ENCODE measurements at regions not wholly inside any gene's neighbourhood (a gene's known extent, or its start where the extent isn't known, plus 50 kb on each side); places are given as distances from the start of the nearest gene placed in this dataset.

- ATAC-seq (no peak), FAIRE-seq (no peak), DNase-seq (ENCODE audit: low read depth, low spot score) (no peak)
- Histone ChIP-seq H3K4me1 (ENCODE audit: control insufficient read depth, insufficient read depth, low read length) (no peaks in the 10 kb centered on the region), H3K9me3 (replicated peaks; ENCODE audit: control insufficient read depth, insufficient read depth, low read length) (no peaks in the 10 kb centered on the region), H3K36me3 (ENCODE audit: control insufficient read depth in 2 of 2, insufficient read depth in 2 of 2, low read length in 1 of 2) (no peaks in the 10 kb centered on the region), H4K20me1 (ENCODE audit: control insufficient read depth, insufficient read depth) (no peaks in the 10 kb centered on the region), H3K9ac (ENCODE audit: control insufficient read depth, insufficient read depth, low read length) (no peak overlapping the region), H3K27me3 (replicated peaks in 1 of 2; ENCODE audit: control insufficient read depth in 2 of 2, insufficient read depth in 2 of 2, low read length in 1 of 2) (no peaks in the 10 kb centered on the region), H3K4me2 (ENCODE audit: control insufficient read depth, insufficient read depth) (no peak overlapping the region), H2AFZ (ENCODE audit: control insufficient read depth, low read depth, low read length) (no peak overlapping the region), H3K4me3 (no peak overlapping the region), H3K79me2 (ENCODE audit: control insufficient read depth, insufficient read depth, low read length) (no peaks in the 10 kb centered on the region), H3K27ac (ENCODE audit: control insufficient read depth, insufficient read depth) (no peak overlapping the region)
- intact Hi-C loops (cut with micrococcal nuclease; ENCODE audit: unreplicated experiment) (no loop called here), in situ Hi-C loops (cut with MboI) (no loop called here)
- ChIA-PET RAD21 (ENCODE audit: unreplicated experiment) (no interaction called here), POLR2A (no interaction called here), SMC1A (ENCODE audit: uncharacterized antibody, unreplicated experiment) (interaction anchor here (1.2 kb wide), 1 partner anchor 150 kb away, joined by 3 read pairs; no protein-coding TSS in a partner anchor), CTCF (interaction anchor here (1.0 to 8.7 kb wide), 2 partner anchors 11 to 148 kb away, joined by 3 to 119 read pairs; no protein-coding TSS in a partner anchor)
- no peak for TF ChIP-seq ZNF207 (IDR thresholded peaks at IDR 0.05; ENCODE audit: borderline replicate concordance)
- no peak for TF ChIP-seq STAT3 (IDR thresholded peaks at IDR 0.05; ENCODE audit: low read depth, low read length)
- no peak for TF ChIP-seq SMAD1 (IDR thresholded peaks at IDR 0.05; ENCODE audit: low read depth, partially characterized antibody)
- TF ChIP-seq, protein P1, sequence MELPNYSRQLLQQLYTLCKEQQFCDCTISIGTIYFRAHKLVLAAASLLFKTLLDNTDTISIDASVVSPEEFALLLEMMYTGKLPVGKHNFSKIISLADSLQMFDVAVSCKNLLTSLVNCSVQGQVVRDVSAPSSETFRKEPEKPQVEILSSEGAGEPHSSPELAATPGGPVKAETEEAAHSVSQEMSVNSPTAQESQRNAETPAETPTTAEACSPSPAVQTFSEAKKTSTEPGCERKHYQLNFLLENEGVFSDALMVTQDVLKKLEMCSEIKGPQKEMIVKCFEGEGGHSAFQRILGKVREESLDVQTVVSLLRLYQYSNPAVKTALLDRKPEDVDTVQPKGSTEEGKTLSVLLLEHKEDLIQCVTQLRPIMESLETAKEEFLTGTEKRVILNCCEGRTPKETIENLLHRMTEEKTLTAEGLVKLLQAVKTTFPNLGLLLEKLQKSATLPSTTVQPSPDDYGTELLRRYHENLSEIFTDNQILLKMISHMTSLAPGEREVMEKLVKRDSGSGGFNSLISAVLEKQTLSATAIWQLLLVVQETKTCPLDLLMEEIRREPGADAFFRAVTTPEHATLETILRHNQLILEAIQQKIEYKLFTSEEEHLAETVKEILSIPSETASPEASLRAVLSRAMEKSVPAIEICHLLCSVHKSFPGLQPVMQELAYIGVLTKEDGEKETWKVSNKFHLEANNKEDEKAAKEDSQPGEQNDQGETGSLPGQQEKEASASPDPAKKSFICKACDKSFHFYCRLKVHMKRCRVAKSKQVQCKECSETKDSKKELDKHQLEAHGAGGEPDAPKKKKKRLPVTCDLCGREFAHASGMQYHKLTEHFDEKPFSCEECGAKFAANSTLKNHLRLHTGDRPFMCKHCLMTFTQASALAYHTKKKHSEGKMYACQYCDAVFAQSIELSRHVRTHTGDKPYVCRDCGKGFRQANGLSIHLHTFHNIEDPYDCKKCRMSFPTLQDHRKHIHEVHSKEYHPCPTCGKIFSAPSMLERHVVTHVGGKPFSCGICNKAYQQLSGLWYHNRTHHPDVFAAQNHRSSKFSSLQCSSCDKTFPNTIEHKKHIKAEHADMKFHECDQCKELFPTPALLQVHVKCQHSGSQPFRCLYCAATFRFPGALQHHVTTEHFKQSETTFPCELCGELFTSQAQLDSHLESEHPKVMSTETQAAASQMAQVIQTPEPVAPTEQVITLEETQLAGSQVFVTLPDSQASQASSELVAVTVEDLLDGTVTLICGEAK (IDR thresholded peaks at IDR 0.05; ENCODE audit: borderline replicate concordance): no peak
- no peak for TF ChIP-seq CBFB (IDR thresholded peaks at IDR 0.05; ENCODE audit: low read depth)
- TF ChIP-seq ZNF274 (IDR thresholded peaks at IDR 0.05; ENCODE audit: insufficient read depth, insufficient read length): no peak
- TF ChIP-seq SP1 (IDR thresholded peaks at IDR 0.05; ENCODE audit: low read depth, low read length): no peak
- TF ChIP-seq PKNOX1 (IDR thresholded peaks at IDR 0.05): no peak
- no peak for TF ChIP-seq FOS (IDR thresholded peaks at IDR 0.05; ENCODE audit: borderline replicate concordance, extremely low read depth, insufficient read length)
- no peak for TF ChIP-seq KDM1A (IDR thresholded peaks at IDR 0.05; ENCODE audit: borderline replicate concordance)
- no peak for TF ChIP-seq RCOR1 (conservative IDR thresholded peaks at IDR 0.05; ENCODE audit: low read depth, low read length)
- BruUV-seq (replicated peaks): no TSS peak
These were observed 244.4 kb downstream of the GALC start for GRCh38 chr14:87748558-87748957.
